PC-3 (cell line): ENCODE measurements at regions not wholly inside any gene's neighbourhood (a gene's known extent, or its start where the extent isn't known, plus 50 kb on each side); places are given as distances from the start of the nearest gene placed in this dataset.

Experiments
- CTCF ChIP-seq: fragments of 300-600 bp; sonication (generic); conservative IDR thresholded peaks from 2 replicates; pipeline ENCODE4 v1.5.1; 2017; ENCODE audit warnings: antibody characterized with exemption, low read depth, mild to moderate bottlenecking, low read length
- EZH2 ChIP-seq: fragments of 300-600 bp; sonication (generic); IDR thresholded peaks from one replicate; pipeline ENCODE4 v1.6.1; 2017; ENCODE audit warnings: antibody characterized with exemption, mild to moderate bottlenecking, low read length; ENCODE audit not compliant: unreplicated experiment
- EZH2phosphoT487 ChIP-seq: fragments of 300-600 bp; sonication (generic); IDR thresholded peaks from 2 replicates; pipeline ENCODE4 v1.6.1; 2018; ENCODE audit warnings: mild to moderate bottlenecking, antibody characterized with exemption, low read length, borderline replicate concordance

GRCh38 chr9:89839449-89839848, 234.6 kb downstream of the GADD45G start:
- no peak for TF ChIP-seq CTCF
- TF ChIP-seq EZH2, result no peak
- no peak for TF ChIP-seq EZH2phosphoT487
